ENCODE measurements at regions not wholly inside any gene's neighbourhood (a gene's known extent, or its start where the extent isn't known, plus 50 kb on each side); places are given as distances from the start of the nearest gene placed in this dataset.

DNA sequence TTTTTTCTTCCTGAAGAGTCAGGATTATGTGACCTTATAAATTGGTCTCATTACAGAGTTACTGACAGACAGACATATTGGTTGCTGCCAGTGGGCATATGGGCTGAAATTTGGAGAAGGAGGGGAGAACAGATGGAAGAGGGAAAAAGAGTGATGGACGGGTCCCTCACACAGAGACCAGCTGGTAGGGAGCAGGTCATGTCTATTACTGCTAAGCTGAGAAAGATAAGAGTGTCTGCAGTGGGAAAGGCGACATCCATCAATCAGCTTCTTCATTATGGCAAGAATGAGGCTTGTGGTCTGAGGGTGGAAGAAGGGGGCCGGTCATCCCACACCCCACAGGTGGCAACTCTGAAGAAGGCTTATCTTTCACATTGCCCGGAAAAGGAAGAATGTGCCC, 353.8 kb upstream of the RSPO3 start:
- TF ChIP-seq POLR2AphosphoS5 (IDR thresholded peaks at IDR 0.05; ENCODE audit: low read depth, low read length), result no peak
- no peak for TF ChIP-seq POLR2A (IDR thresholded peaks at IDR 0.05; ENCODE audit: low read depth, low read length)
- no peak for TF ChIP-seq TAF1 (IDR thresholded peaks at IDR 0.05; ENCODE audit: borderline replicate concordance, low read depth, low read length)
